ENCODE measurements at regions not wholly inside any gene's neighbourhood (a gene's known extent, or its start where the extent isn't known, plus 50 kb on each side); places are given as distances from the start of the nearest gene placed in this dataset.

GRCh38 chr6:113143206-113143605 is 713.9 kb upstream of the MARCKS start:
- Histone ChIP-seq H3K36me3 (ENCODE audit: control insufficient read depth in 2 of 2, insufficient read depth in 2 of 2, low read length in 1 of 2) (no peaks in the 10 kb centered on the region), H3K27ac (ENCODE audit: low read depth in 1 of 2, low read length in 1 of 2) (no peak overlapping the region), H3K4me1 (ENCODE audit: control insufficient read depth in 2 of 2, insufficient read depth in 2 of 2, low read length in 2 of 2) (no peaks in the 10 kb centered on the region), H3K27me3 (ENCODE audit: control insufficient read depth in 2 of 2, insufficient read depth in 1 of 2, low read length in 1 of 2) (no peaks in the 10 kb centered on the region), H3K4me3 (ENCODE audit: low read length in 2 of 2) (no peak overlapping the region), H3K9me3 (ENCODE audit: control insufficient read depth in 2 of 2, insufficient read depth in 1 of 2, low read length in 1 of 2) (no peaks in the 10 kb centered on the region)
- WGBS, result over 99% methylated on average over 3 of the region's 3 CpGs
- DNase-seq (ENCODE audit: low read depth in 6 of 9, low spot score in 9 of 9), result no peak

- 89% methylated on average over 3 of the region's 3 CpGs for WGBS
- no peaks in the 10 kb centered on the region for H3K36me3 ChIP-seq (ENCODE audit: control insufficient read depth in 2 of 2, insufficient read depth in 2 of 2, low read length in 1 of 2)
- no peaks in the 10 kb centered on the region for H3K9me3 ChIP-seq (ENCODE audit: control insufficient read depth in 2 of 2, insufficient read depth in 1 of 2, low read length in 1 of 2)
- no peak overlapping the region for H3K4me3 ChIP-seq (ENCODE audit: low read length in 2 of 2)
- H3K4me1 ChIP-seq (ENCODE audit: control insufficient read depth in 2 of 2, insufficient read depth in 2 of 2, low read length in 2 of 2), result no peaks in the 10 kb centered on the region
- DNase-seq (ENCODE audit: low read depth in 6 of 9, low spot score in 9 of 9), result no peak
- H3K27ac ChIP-seq (ENCODE audit: low read depth in 1 of 2, low read length in 1 of 2), result no peak overlapping the region
- no peaks in the 10 kb centered on the region for H3K27me3 ChIP-seq (ENCODE audit: control insufficient read depth in 2 of 2, insufficient read depth in 1 of 2, low read length in 1 of 2)
Measured at GRCh38 chr6:113144117-113144516, 713.0 kb upstream of the MARCKS start.

- Histone ChIP-seq H3K27ac (ENCODE audit: low read depth in 1 of 2, low read length in 1 of 2) (no peak overlapping the region), H3K9me3 (ENCODE audit: control insufficient read depth in 2 of 2, insufficient read depth in 1 of 2, low read length in 1 of 2) (no peaks in the 10 kb centered on the region), H3K27me3 (ENCODE audit: control insufficient read depth in 2 of 2, insufficient read depth in 1 of 2, low read length in 1 of 2) (no peaks in the 10 kb centered on the region), H3K4me3 (ENCODE audit: low read length in 2 of 2) (no peak overlapping the region), H3K4me1 (ENCODE audit: control insufficient read depth in 2 of 2, insufficient read depth in 2 of 2, low read length in 2 of 2) (no peaks in the 10 kb centered on the region), H3K36me3 (ENCODE audit: control insufficient read depth in 2 of 2, insufficient read depth in 2 of 2, low read length in 1 of 2) (no peaks in the 10 kb centered on the region)
- no peak for DNase-seq (ENCODE audit: low read depth in 6 of 9, low spot score in 9 of 9)
- WGBS, result 97% methylated on average over 1 of the region's 1 CpG
Measured at GRCh38 chr6:113146878-113147277, 710.3 kb upstream of the MARCKS start.

- no peak overlapping the region for H3K4me3 ChIP-seq (ENCODE audit: low read length in 2 of 2)
- no peaks in the 10 kb centered on the region for H3K9me3 ChIP-seq (ENCODE audit: control insufficient read depth in 2 of 2, insufficient read depth in 1 of 2, low read length in 1 of 2)
- no peaks in the 10 kb centered on the region for H3K36me3 ChIP-seq (ENCODE audit: control insufficient read depth in 2 of 2, insufficient read depth in 2 of 2, low read length in 1 of 2)
- no peak for DNase-seq (ENCODE audit: low read depth in 6 of 9, low spot score in 9 of 9)
- H3K4me1 ChIP-seq (ENCODE audit: control insufficient read depth in 2 of 2, insufficient read depth in 2 of 2, low read length in 2 of 2), result no peaks in the 10 kb centered on the region
- H3K27ac ChIP-seq (ENCODE audit: low read depth in 1 of 2, low read length in 1 of 2), result no peak overlapping the region
- WGBS, result 93% methylated on average over 2 of the region's 2 CpGs
- no peaks in the 10 kb centered on the region for H3K27me3 ChIP-seq (ENCODE audit: control insufficient read depth in 2 of 2, insufficient read depth in 1 of 2, low read length in 1 of 2)
Measured at GRCh38 chr6:113147544-113147943, 709.6 kb upstream of the MARCKS start.

- Histone ChIP-seq H3K4me1 (ENCODE audit: control insufficient read depth in 2 of 2, insufficient read depth in 2 of 2, low read length in 2 of 2) (no peaks in the 10 kb centered on the region), H3K9me3 (ENCODE audit: control insufficient read depth in 2 of 2, insufficient read depth in 1 of 2, low read length in 1 of 2) (no peaks in the 10 kb centered on the region), H3K27ac (ENCODE audit: low read depth in 1 of 2, low read length in 1 of 2) (no peak overlapping the region), H3K27me3 (ENCODE audit: control insufficient read depth in 2 of 2, insufficient read depth in 1 of 2, low read length in 1 of 2) (no peaks in the 10 kb centered on the region), H3K4me3 (ENCODE audit: low read length in 2 of 2) (no peak overlapping the region), H3K36me3 (ENCODE audit: control insufficient read depth in 2 of 2, insufficient read depth in 2 of 2, low read length in 1 of 2) (no peaks in the 10 kb centered on the region)
- DNase-seq (ENCODE audit: low read depth in 6 of 9, low spot score in 9 of 9), result no peak
Measured at GRCh38 chr6:113148566-113148965, 708.6 kb upstream of the MARCKS start.

- Histone ChIP-seq H3K4me3 (ENCODE audit: low read length in 2 of 2) (no peak overlapping the region), H3K27ac (ENCODE audit: low read depth in 1 of 2, low read length in 1 of 2) (no peak overlapping the region), H3K27me3 (ENCODE audit: control insufficient read depth in 2 of 2, insufficient read depth in 1 of 2, low read length in 1 of 2) (no peaks in the 10 kb centered on the region), H3K9me3 (ENCODE audit: control insufficient read depth in 2 of 2, insufficient read depth in 1 of 2, low read length in 1 of 2) (no peaks in the 10 kb centered on the region), H3K4me1 (ENCODE audit: control insufficient read depth in 2 of 2, insufficient read depth in 2 of 2, low read length in 2 of 2) (no peaks in the 10 kb centered on the region), H3K36me3 (ENCODE audit: control insufficient read depth in 2 of 2, insufficient read depth in 2 of 2, low read length in 1 of 2) (no peaks in the 10 kb centered on the region)
- WGBS, result 99% methylated on average over 1 of the region's 1 CpG
- no peak for DNase-seq (ENCODE audit: low read depth in 6 of 9, low spot score in 9 of 9)
Measured at GRCh38 chr6:113149511-113149910, 707.6 kb upstream of the MARCKS start.

- DNase-seq (ENCODE audit: low read depth in 6 of 9, low spot score in 9 of 9), result no peak
- no peaks in the 10 kb centered on the region for H3K9me3 ChIP-seq (ENCODE audit: control insufficient read depth in 2 of 2, insufficient read depth in 1 of 2, low read length in 1 of 2)
- no peaks in the 10 kb centered on the region for H3K36me3 ChIP-seq (ENCODE audit: control insufficient read depth in 2 of 2, insufficient read depth in 2 of 2, low read length in 1 of 2)
- no peak overlapping the region for H3K27ac ChIP-seq (ENCODE audit: low read depth in 1 of 2, low read length in 1 of 2)
- H3K4me1 ChIP-seq (ENCODE audit: control insufficient read depth in 2 of 2, insufficient read depth in 2 of 2, low read length in 2 of 2), result no peaks in the 10 kb centered on the region
- H3K27me3 ChIP-seq (ENCODE audit: control insufficient read depth in 2 of 2, insufficient read depth in 1 of 2, low read length in 1 of 2), result no peaks in the 10 kb centered on the region
- H3K4me3 ChIP-seq (ENCODE audit: low read length in 2 of 2), result no peak overlapping the region
- WGBS, result 97% methylated on average over 5 of the region's 5 CpGs
Measured at GRCh38 chr6:113160306-113161017, 696.7 kb upstream of the MARCKS start.

GRCh38 chr6:113161018-113161315 is 696.2 kb upstream of the MARCKS start:
- Histone ChIP-seq H3K27ac (ENCODE audit: low read depth in 1 of 2, low read length in 1 of 2) (no peak overlapping the region), H3K27me3 (ENCODE audit: control insufficient read depth in 2 of 2, insufficient read depth in 1 of 2, low read length in 1 of 2) (no peaks in the 10 kb centered on the region), H3K4me1 (ENCODE audit: control insufficient read depth in 2 of 2, insufficient read depth in 2 of 2, low read length in 2 of 2) (no peaks in the 10 kb centered on the region), H3K36me3 (ENCODE audit: control insufficient read depth in 2 of 2, insufficient read depth in 2 of 2, low read length in 1 of 2) (no peaks in the 10 kb centered on the region), H3K4me3 (ENCODE audit: low read length in 2 of 2) (no peak overlapping the region), H3K9me3 (ENCODE audit: control insufficient read depth in 2 of 2, insufficient read depth in 1 of 2, low read length in 1 of 2) (no peaks in the 10 kb centered on the region)
- DNase-seq (ENCODE audit: low read depth in 6 of 9, low spot score in 9 of 9), result no peak
- 92% methylated on average over 1 of the region's 1 CpG for WGBS

GRCh38 chr6:113162739-113163138 is 694.4 kb upstream of the MARCKS start:
- WGBS, result 99% methylated on average over 1 of the region's 1 CpG
- no peaks in the 10 kb centered on the region for H3K27me3 ChIP-seq (ENCODE audit: control insufficient read depth in 2 of 2, insufficient read depth in 1 of 2, low read length in 1 of 2)
- H3K36me3 ChIP-seq (ENCODE audit: control insufficient read depth in 2 of 2, insufficient read depth in 2 of 2, low read length in 1 of 2), result no peaks in the 10 kb centered on the region
- no peak for DNase-seq (ENCODE audit: low read depth in 6 of 9, low spot score in 9 of 9)
- no peak overlapping the region for H3K4me3 ChIP-seq (ENCODE audit: low read length in 2 of 2)
- H3K4me1 ChIP-seq (ENCODE audit: control insufficient read depth in 2 of 2, insufficient read depth in 2 of 2, low read length in 2 of 2), result no peaks in the 10 kb centered on the region
- no peaks in the 10 kb centered on the region for H3K9me3 ChIP-seq (ENCODE audit: control insufficient read depth in 2 of 2, insufficient read depth in 1 of 2, low read length in 1 of 2)
- H3K27ac ChIP-seq (ENCODE audit: low read depth in 1 of 2, low read length in 1 of 2), result no peak overlapping the region

GRCh38 chr6:113168057-113168456 is 689.1 kb upstream of the MARCKS start:
- H3K36me3 ChIP-seq (ENCODE audit: control insufficient read depth in 2 of 2, insufficient read depth in 2 of 2, low read length in 1 of 2), result no peaks in the 10 kb centered on the region
- no peak overlapping the region for H3K4me3 ChIP-seq (ENCODE audit: low read length in 2 of 2)
- H3K27ac ChIP-seq (ENCODE audit: low read depth in 1 of 2, low read length in 1 of 2), result no peak overlapping the region
- DNase-seq (ENCODE audit: low read depth in 6 of 9, low spot score in 9 of 9), result no peak
- H3K9me3 ChIP-seq (ENCODE audit: control insufficient read depth in 2 of 2, insufficient read depth in 1 of 2, low read length in 1 of 2), result no peaks in the 10 kb centered on the region
- H3K27me3 ChIP-seq (ENCODE audit: control insufficient read depth in 2 of 2, insufficient read depth in 1 of 2, low read length in 1 of 2), result no peaks in the 10 kb centered on the region
- WGBS, result 92% methylated on average over 1 of the region's 1 CpG
- no peaks in the 10 kb centered on the region for H3K4me1 ChIP-seq (ENCODE audit: control insufficient read depth in 2 of 2, insufficient read depth in 2 of 2, low read length in 2 of 2)

All from thymus (tissue), 11 donors.